Uterus (tissue), 2 donors: ENCODE measurements at regions not wholly inside any gene's neighbourhood (a gene's known extent, or its start where the extent isn't known, plus 50 kb on each side); places are given as distances from the start of the nearest gene placed in this dataset.
"Not testable (repeated sequence)": the region's sequence is repeated elsewhere in the genome, so short reads cannot be mapped to it uniquely, and the experiment has no call there.

Experiments
- POLR2A ChIP-seq, 2 donors: fragments of 450-650 bp; IDR thresholded peaks; one replicate each; pipeline ENCODE4 v1.6.1; 2016; ENCODE audit warnings: antibody characterized with exemption in 2 of 2, mild to moderate bottlenecking in 1 of 2, moderate library complexity in 1 of 2
- TF ChIP-seq, protein P1 (sequence below), 4 experiments: fragments of 200-600 bp in 2 of 4; fragments of 450-650 bp in 2 of 4; sonication (generic) in 2 of 4; IDR thresholded peaks; one replicate each; pipeline ENCODE4 v1.5.1; 2016 to 2019; ENCODE audit warnings: antibody characterized with exemption in 4 of 4, mild to moderate bottlenecking in 2 of 4, moderate library complexity in 1 of 4

DNA sequence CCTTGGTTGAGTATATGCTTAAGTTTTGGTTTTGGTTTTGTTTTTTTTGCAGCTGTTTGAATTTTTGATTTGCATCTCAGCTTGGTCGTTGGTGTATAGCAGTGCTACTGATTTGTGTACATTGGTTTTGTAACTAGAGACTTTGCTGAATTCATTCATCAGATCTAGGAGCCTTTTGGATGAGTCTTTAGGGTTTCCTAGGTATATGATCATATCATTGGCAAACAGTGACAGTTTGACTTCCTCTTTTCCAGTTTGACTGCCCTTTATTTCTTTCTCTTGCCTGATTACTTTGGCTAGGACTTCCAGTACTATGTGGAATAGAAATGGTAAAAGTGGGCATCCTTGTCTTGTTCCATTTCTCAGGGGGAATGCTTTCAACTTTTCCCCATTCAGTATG lies 1174.9 kb downstream of the PLA2G4A start:
- not testable (repeated sequence) for TF ChIP-seq POLR2A (IDR thresholded peaks at IDR 0.05)
- TF ChIP-seq, protein P1, sequence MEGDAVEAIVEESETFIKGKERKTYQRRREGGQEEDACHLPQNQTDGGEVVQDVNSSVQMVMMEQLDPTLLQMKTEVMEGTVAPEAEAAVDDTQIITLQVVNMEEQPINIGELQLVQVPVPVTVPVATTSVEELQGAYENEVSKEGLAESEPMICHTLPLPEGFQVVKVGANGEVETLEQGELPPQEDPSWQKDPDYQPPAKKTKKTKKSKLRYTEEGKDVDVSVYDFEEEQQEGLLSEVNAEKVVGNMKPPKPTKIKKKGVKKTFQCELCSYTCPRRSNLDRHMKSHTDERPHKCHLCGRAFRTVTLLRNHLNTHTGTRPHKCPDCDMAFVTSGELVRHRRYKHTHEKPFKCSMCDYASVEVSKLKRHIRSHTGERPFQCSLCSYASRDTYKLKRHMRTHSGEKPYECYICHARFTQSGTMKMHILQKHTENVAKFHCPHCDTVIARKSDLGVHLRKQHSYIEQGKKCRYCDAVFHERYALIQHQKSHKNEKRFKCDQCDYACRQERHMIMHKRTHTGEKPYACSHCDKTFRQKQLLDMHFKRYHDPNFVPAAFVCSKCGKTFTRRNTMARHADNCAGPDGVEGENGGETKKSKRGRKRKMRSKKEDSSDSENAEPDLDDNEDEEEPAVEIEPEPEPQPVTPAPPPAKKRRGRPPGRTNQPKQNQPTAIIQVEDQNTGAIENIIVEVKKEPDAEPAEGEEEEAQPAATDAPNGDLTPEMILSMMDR (IDR thresholded peaks at IDR 0.05) = not testable (repeated sequence)
